GM23338 (cell line): ENCODE measurements at regions not wholly inside any gene's neighbourhood (a gene's known extent, or its start where the extent isn't known, plus 50 kb on each side); places are given as distances from the start of the nearest gene placed in this dataset.

Experiments used
- STAT1 ChIP-seq: IDR thresholded peaks from one replicate; pipeline ENCODE4 v1.6.1; 2016; ENCODE audit warnings: antibody characterized with exemption; ENCODE audit not compliant: unreplicated experiment
- ZNF331 ChIP-seq: fragments of 250-450 bp; sonication (Bioruptor Pico); IDR thresholded peaks from 2 replicates; pipeline ENCODE4 v1.5.0; 2020; ENCODE audit warnings: low read depth, mild to moderate bottlenecking, moderate library complexity
- TF ChIP-seq, protein P1 (sequence below), 2 experiments: fragments of 200-600 bp in 1 of 2; sonication (generic) in 1 of 2; conservative IDR thresholded peaks; 2 replicates each; pipeline versions ENCODE4 v1.5.1 to v1.6.1; 2016 to 2017; ENCODE audit warnings: antibody characterized with exemption in 2 of 2, low read depth in 2 of 2, mild to moderate bottlenecking in 2 of 2, moderate library complexity in 1 of 2

DNA sequence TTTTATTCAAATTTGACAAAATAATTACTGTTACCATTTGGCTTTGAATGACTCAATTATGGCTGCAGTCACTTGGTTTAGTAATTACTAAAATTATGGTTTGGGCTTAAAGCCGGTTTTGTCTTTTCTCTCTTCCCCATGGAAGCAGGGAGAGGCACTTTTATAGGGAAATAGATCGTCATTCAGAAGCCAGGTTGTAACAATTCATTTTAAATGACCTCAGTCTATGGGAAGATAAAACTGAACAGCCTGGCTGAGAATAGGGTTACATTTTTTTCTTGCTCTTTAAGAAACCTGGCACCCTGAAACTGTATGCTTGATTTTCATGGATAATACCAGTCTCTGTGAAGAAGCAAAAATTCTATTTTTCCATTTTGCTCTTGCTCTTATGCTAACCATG, 169.8 kb downstream of the SMC2 start:
- TF ChIP-seq, protein P1, sequence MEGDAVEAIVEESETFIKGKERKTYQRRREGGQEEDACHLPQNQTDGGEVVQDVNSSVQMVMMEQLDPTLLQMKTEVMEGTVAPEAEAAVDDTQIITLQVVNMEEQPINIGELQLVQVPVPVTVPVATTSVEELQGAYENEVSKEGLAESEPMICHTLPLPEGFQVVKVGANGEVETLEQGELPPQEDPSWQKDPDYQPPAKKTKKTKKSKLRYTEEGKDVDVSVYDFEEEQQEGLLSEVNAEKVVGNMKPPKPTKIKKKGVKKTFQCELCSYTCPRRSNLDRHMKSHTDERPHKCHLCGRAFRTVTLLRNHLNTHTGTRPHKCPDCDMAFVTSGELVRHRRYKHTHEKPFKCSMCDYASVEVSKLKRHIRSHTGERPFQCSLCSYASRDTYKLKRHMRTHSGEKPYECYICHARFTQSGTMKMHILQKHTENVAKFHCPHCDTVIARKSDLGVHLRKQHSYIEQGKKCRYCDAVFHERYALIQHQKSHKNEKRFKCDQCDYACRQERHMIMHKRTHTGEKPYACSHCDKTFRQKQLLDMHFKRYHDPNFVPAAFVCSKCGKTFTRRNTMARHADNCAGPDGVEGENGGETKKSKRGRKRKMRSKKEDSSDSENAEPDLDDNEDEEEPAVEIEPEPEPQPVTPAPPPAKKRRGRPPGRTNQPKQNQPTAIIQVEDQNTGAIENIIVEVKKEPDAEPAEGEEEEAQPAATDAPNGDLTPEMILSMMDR (conservative IDR thresholded peaks at IDR 0.05; ENCODE audit: low read depth in 2 of 2) = no peak
- TF ChIP-seq STAT1 (no peak), ZNF331 (no peak)
